Activated naive CD4-positive, alpha-beta T cell treated with anti-CD3 and anti-CD28 coated beads for 36 hours (primary cell): ENCODE measurements at regions not wholly inside any gene's neighbourhood (a gene's known extent, or its start where the extent isn't known, plus 50 kb on each side); places are given as distances from the start of the nearest gene placed in this dataset.
"Not testable (repeated sequence)": the region's sequence is repeated elsewhere in the genome, so short reads cannot be mapped to it uniquely, and the experiment has no call there.

ENCODE experiments used
- CTCF ChIA-PET: fragments of 350-600 bp; sonication (Branson Sonifier 250); formaldehyde crosslinking; loops from one replicate; lab custom pipeline; 2021; ENCODE audit warnings: antibody characterized with exemption; lab: Charles Lee
- DNase-seq: peaks from one replicate; pipeline ENCODE4 v3.0.0-alpha.2; 2020
- H3K27ac Mint-ChIP-seq: one replicate; pipeline ENCODE4 v1.8.0; 2021; ENCODE audit warnings: mild to moderate bottlenecking, mixed read lengths
- H3K27me3 Mint-ChIP-seq: one replicate; pipeline ENCODE4 v1.8.0; 2021; ENCODE audit warnings: low read depth, mixed read lengths
- H3K36me3 Mint-ChIP-seq: one replicate; pipeline ENCODE4 v1.8.0; 2021; ENCODE audit warnings: low read depth, mixed read lengths
- H3K4me1 Mint-ChIP-seq: one replicate; pipeline ENCODE4 v1.8.0; 2021; ENCODE audit warnings: low read depth, mixed read lengths
- H3K4me3 Mint-ChIP-seq: one replicate; pipeline ENCODE4 v1.8.0; 2021; ENCODE audit warnings: mild to moderate bottlenecking, moderate library complexity, mixed read lengths
- H3K9me3 Mint-ChIP-seq: one replicate; pipeline ENCODE4 v1.8.0; 2021; ENCODE audit warnings: mixed read lengths
- intact Hi-C: fragments of 100-400 bp; cut with micrococcal nuclease; formaldehyde crosslinking; loops from one replicate; pipeline ENCODE4 v1.15.1; 2023

DNA sequence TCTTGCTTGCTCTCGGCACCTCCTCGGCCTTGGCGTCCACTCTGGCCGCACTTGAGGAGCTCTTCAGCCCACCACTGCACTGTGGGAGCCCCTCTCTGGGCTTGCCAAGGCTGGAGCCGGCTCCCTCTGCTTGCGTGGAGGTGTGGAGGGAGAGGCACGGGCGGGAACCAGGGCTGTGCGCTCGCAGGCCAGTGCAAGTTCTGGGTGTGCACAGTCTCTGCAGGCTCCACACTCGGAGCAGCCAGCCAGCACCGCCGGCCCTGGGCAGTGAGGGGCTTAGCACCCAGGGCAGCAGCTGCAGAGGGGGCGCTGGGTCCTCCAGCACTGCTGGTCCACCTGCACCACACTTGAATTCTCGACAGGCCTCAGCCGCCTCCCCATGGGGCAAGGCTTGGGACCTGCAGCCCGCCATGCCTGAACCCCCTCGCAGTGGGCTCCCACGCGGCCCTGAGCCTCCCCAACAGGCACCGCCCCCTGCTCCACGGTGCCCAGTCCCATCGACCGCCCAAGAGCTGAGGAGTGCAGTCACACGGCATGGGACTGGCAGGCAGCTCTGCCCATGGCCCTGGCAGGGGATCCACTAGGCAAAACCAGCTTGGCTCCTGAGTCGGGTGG lies 411.2 kb upstream of the CHAC2 start:
- H3K4me1 Mint-ChIP-seq, result no peaks in the 10 kb centered on the region
- H3K27me3 Mint-ChIP-seq, result no peaks in the 10 kb centered on the region
- DNase-seq, result no peak
- H3K9me3 Mint-ChIP-seq, result peaks cover 3% of the 10 kb centered on the region
- intact Hi-C loops, result no loop called here
- H3K4me3 Mint-ChIP-seq, result no peak overlapping the region
- CTCF ChIA-PET, result no interaction called here
- no peak overlapping the region for H3K27ac Mint-ChIP-seq
- H3K36me3 Mint-ChIP-seq, result no peaks in the 10 kb centered on the region

GRCh38 chr2:53353135-53354114 lies 414.2 kb upstream of the CHAC2 start:
- Mint-ChIP-seq H3K27me3 (no peaks in the 10 kb centered on the region), H3K36me3 (no peaks in the 10 kb centered on the region), H3K9me3 (peaks cover 3% of the 10 kb centered on the region), H3K4me3 (no peak overlapping the region), H3K4me1 (no peaks in the 10 kb centered on the region), H3K27ac (no peak overlapping the region)
- no peak for DNase-seq
- intact Hi-C loops, result no loop called here
- CTCF ChIA-PET, result interaction anchor here (0.6 kb wide), 1 partner anchor 364 kb away, joined by 3 read pairs; no protein-coding TSS in a partner anchor

DNA sequence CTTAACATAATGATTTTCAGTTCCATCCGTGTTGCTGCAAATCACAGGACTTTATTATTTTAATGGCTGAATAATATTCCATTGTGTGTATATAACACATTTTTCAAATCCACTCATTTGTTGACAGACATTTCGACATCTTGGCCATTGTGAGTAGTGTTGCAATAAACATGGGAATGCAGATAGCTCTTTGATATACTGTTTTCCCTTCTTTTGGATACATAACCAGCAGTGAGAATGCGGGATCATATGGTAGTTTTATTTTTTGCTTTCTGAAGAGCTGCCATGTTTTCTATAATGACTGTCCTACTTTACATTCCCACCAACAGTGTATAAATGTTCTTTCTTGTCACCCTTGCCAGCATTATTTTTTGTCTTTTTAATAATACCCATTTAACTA lies 420.3 kb upstream of the CHAC2 start:
- Mint-ChIP-seq H3K4me3 (no peak overlapping the region), H3K27ac (no peak overlapping the region), H3K4me1 (no peaks in the 10 kb centered on the region), H3K36me3 (no peaks in the 10 kb centered on the region), H3K9me3 (no peaks in the 10 kb centered on the region), H3K27me3 (peaks cover 6% of the 10 kb centered on the region)
- intact Hi-C loops, result no loop called here
- CTCF ChIA-PET, result no interaction called here
- no peak for DNase-seq

DNA sequence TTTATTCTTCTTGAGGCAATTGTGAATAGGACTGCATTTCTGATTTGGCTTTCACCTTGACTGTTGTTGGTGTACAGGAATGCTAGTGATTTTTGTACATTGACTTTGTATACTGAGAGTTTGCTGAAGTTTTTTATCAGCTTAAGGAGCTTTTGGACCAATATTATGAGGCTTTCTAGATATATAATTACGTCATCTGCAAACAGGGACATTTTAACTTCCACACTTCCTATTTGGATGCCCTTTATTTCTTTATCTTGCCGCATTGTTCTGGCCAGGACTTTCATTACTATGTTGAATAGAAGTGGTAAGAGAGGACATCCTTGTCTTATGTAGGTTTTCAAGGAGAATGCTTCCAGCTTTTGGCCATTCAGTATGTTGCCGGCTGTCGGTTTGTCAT lies 425.4 kb upstream of the CHAC2 start:
- Mint-ChIP-seq H3K27me3 (peaks cover 2% of the 10 kb centered on the region), H3K9me3 (no peaks in the 10 kb centered on the region), H3K36me3 (no peaks in the 10 kb centered on the region), H3K27ac (no peak overlapping the region), H3K4me3 (no peak overlapping the region), H3K4me1 (no peaks in the 10 kb centered on the region)
- intact Hi-C loops, result no loop called here
- CTCF ChIA-PET, result no interaction called here
- no peak for DNase-seq

DNA sequence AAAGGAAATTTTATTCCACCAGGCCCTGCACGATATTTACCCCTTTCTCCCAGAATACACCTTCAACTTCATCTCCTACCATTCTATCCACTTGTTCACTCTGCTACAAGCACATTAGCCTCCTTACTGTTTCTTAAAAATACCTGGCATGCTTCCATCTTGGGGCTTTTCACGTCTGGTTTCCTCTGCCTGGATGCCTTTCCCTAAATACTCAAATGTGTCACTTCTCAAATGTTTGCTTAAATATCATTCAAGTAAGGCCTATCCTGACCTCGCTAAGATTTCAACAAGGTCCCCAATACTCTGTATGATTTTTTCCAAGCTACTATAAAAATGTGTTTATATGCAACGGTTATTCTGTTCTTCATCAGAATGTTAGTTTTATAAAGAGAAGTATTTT lies 433.0 kb upstream of the CHAC2 start:
- CTCF ChIA-PET, result no interaction called here

GRCh38 chr2:53331667-53332066 lies 435.9 kb upstream of the CHAC2 start:
- Mint-ChIP-seq H3K4me1 (no peaks in the 10 kb centered on the region), H3K27ac (no peak overlapping the region), H3K4me3 (no peak overlapping the region), H3K27me3 (no peaks in the 10 kb centered on the region), H3K9me3 (no peaks in the 10 kb centered on the region), H3K36me3 (no peaks in the 10 kb centered on the region)
- DNase-seq, result no peak
- CTCF ChIA-PET, result no interaction called here
- intact Hi-C loops, result no loop called here

More for the DNA sequence above, 433.0 kb upstream of the CHAC2 start:
- H3K9me3 Mint-ChIP-seq, result no peaks in the 10 kb centered on the region
- H3K4me3 Mint-ChIP-seq, result no peak overlapping the region
- H3K27ac Mint-ChIP-seq, result no peak overlapping the region
- intact Hi-C loops, result no loop called here
- H3K36me3 Mint-ChIP-seq, result no peaks in the 10 kb centered on the region
- no peaks in the 10 kb centered on the region for H3K27me3 Mint-ChIP-seq
- no peaks in the 10 kb centered on the region for H3K4me1 Mint-ChIP-seq
- DNase-seq, result no peak

DNA sequence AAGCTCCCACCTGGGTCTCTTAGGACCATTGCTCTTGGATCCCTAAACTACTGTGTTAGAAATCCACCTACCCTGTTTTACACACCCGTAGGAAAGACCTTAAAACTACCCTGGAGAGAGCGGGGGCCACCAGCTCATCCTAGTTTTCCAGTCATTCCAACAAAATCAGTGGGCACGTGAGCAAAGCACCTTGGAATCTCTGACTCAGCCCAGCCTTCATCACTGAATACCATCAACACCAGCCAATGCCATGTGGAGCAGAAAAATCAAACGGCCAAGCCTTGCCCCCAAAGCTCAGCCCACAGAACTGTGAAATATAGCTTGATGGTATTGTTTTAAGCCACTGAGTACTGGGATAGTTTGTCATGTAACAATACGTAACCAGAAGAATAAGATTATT lies 449.7 kb upstream of the CHAC2 start:
- H3K27me3 Mint-ChIP-seq, result no peaks in the 10 kb centered on the region
- H3K4me3 Mint-ChIP-seq, result no peak overlapping the region
- no peaks in the 10 kb centered on the region for H3K4me1 Mint-ChIP-seq
- DNase-seq, result no peak
- CTCF ChIA-PET, result no interaction called here
- no peak overlapping the region for H3K27ac Mint-ChIP-seq
- H3K36me3 Mint-ChIP-seq, result no peaks in the 10 kb centered on the region
- intact Hi-C loops, result no loop called here
- H3K9me3 Mint-ChIP-seq, result peaks cover 1% of the 10 kb centered on the region

DNA sequence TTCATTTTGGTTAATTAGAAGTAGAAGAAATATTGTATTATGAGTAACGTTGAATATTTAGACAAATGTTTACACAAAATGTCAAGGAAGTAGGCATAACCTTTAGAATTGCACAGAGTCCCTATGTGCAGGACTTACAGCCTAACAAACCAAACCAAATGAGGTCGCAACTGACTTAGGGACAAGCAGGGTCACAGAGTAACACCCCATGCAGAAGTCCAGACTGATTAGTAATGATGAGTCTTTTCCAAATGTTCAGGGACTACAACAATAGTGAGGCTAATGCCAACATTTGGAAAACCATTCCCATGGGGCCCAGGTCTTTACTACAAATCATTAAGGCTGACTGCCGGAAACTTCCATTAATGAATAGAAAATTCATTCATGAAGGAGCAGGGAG lies 452.5 kb upstream of the CHAC2 start:
- Mint-ChIP-seq H3K27me3 (no peaks in the 10 kb centered on the region), H3K4me3 (no peak overlapping the region), H3K36me3 (no peaks in the 10 kb centered on the region), H3K27ac (no peak overlapping the region), H3K9me3 (peaks cover 3% of the 10 kb centered on the region), H3K4me1 (no peaks in the 10 kb centered on the region)
- CTCF ChIA-PET, result no interaction called here
- intact Hi-C loops, result no loop called here
- DNase-seq, result no peak

- Mint-ChIP-seq H3K36me3 (no peaks in the 10 kb centered on the region), H3K27ac (no peak overlapping the region), H3K4me1 (no peaks in the 10 kb centered on the region), H3K4me3 (no peak overlapping the region), H3K27me3 (no peaks in the 10 kb centered on the region), H3K9me3 (peaks cover 3% of the 10 kb centered on the region)
- no peak for DNase-seq
- intact Hi-C loops, result no loop called here
- CTCF ChIA-PET, result no interaction called here
Observed at GRCh38 chr2:53314718-53315117, 452.9 kb upstream of the CHAC2 start.

DNA sequence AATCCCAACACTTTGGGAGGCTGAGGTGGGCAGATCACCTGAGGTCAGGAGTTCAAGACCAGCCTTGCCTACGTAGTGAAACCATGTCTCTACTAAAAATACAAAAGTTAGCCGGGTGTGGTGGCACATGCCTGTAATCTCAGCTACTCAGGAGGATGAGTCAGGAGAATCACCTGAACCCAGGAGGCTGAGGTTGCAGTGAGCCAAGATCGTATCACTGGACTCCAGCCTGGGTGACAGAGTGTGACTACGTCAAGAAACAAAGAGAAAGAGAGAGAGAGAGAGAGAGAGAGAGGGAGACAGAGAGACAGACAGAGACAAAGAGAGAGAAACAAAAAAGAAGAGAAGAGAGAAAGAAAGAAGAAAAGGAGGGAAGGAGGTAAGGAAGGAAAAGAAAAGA lies 454.0 kb upstream of the CHAC2 start:
- H3K4me1 Mint-ChIP-seq, H3K9me3 Mint-ChIP-seq, H3K4me3 Mint-ChIP-seq, H3K36me3 Mint-ChIP-seq, intact Hi-C loops, DNase-seq, H3K27ac Mint-ChIP-seq, CTCF ChIA-PET, H3K27me3 Mint-ChIP-seq: not testable (repeated sequence)

DNA sequence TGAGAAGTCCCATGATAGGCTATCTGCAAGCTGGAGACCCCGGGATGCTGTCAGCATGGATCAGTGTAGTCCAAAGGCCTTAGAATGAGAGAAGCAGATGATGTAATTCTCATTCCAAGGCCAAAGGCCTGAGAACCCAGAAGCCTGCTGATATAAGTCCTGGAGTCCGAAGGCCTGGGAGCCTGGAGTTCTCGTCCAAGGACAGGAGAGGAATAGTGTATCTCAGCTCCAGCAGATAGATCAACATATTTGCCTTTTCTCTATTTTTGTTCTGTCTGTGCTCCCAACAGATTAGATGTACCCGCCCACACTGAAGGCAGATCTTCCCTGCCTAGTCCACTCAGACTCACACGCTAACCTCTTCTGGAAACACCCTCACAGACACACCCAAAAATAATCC lies 454.9 kb upstream of the CHAC2 start:
- H3K4me3 Mint-ChIP-seq, result no peak overlapping the region
- H3K4me1 Mint-ChIP-seq, result no peaks in the 10 kb centered on the region
- no peak for DNase-seq
- H3K27ac Mint-ChIP-seq, result no peak overlapping the region
- peaks cover 3% of the 10 kb centered on the region for H3K9me3 Mint-ChIP-seq
- intact Hi-C loops, result no loop called here
- H3K27me3 Mint-ChIP-seq, result no peaks in the 10 kb centered on the region
- no peaks in the 10 kb centered on the region for H3K36me3 Mint-ChIP-seq
- CTCF ChIA-PET, result no interaction called here

- CTCF ChIA-PET, result no interaction called here
Observed at GRCh38 chr2:53312181-53312580, 455.4 kb upstream of the CHAC2 start.

More at GRCh38 chr2:53312181-53312580, 455.4 kb upstream of the CHAC2 start:
- peaks cover 3% of the 10 kb centered on the region for H3K9me3 Mint-ChIP-seq
- no peaks in the 10 kb centered on the region for H3K4me1 Mint-ChIP-seq
- H3K27me3 Mint-ChIP-seq, result no peaks in the 10 kb centered on the region
- H3K4me3 Mint-ChIP-seq, result no peak overlapping the region
- DNase-seq, result no peak
- H3K27ac Mint-ChIP-seq, result no peak overlapping the region
- intact Hi-C loops, result no loop called here
- no peaks in the 10 kb centered on the region for H3K36me3 Mint-ChIP-seq
